T-helper 2 cell (primary cell): ENCODE measurements at regions not wholly inside any gene's neighbourhood (a gene's known extent, or its start where the extent isn't known, plus 50 kb on each side); places are given as distances from the start of the nearest gene placed in this dataset.

ENCODE experiments used
- DNase-seq, 5 experiments: peaks; one replicate each; pipeline versions ENCODE4 v3.0.0 to v3.0.0-alpha.2; 2012 to 2022

GRCh38 chr20:51122931-51123658 is 100.2 kb upstream of the KCNG1 start:
- peak in 1 of 5 experiments; percentile 16 for DNase-seq

GRCh38 chr20:51121901-51122412 is 99.0 kb upstream of the KCNG1 start:
- DNase-seq = no peak

GRCh38 chr20:51121272-51121671 is 98.4 kb upstream of the KCNG1 start:
- no peak for DNase-seq

- DNase-seq = no peak
Observed at GRCh38 chr20:51120868-51121267, 98.0 kb upstream of the KCNG1 start.

GRCh38 chr20:51120438-51120837 is 97.5 kb upstream of the KCNG1 start:
- no peak for DNase-seq

GRCh38 chr20:51119914-51120313 is 97.0 kb upstream of the KCNG1 start:
- DNase-seq = no peak

GRCh38 chr20:51118985-51119527 is 96.1 kb upstream of the KCNG1 start:
- no peak for DNase-seq

- no peak for DNase-seq
Observed at GRCh38 chr20:51118216-51118615, 95.3 kb upstream of the KCNG1 start.

- no peak for DNase-seq
Observed at GRCh38 chr20:51116765-51117686, 94.1 kb upstream of the KCNG1 start.

- DNase-seq = no peak
Observed at GRCh38 chr20:51111290-51111689, 88.4 kb upstream of the KCNG1 start.

GRCh38 chr20:51108638-51109363 is 85.9 kb upstream of the KCNG1 start:
- DNase-seq = no peak

- no peak for DNase-seq
Observed at GRCh38 chr20:51106011-51106410, 83.1 kb upstream of the KCNG1 start.

- no peak for DNase-seq
Observed at GRCh38 chr20:51104960-51105920, 82.3 kb upstream of the KCNG1 start.

GRCh38 chr20:51100617-51101016 is 77.7 kb upstream of the KCNG1 start:
- DNase-seq = no peak

- no peak for DNase-seq
Observed at GRCh38 chr20:51098284-51098810, 75.4 kb upstream of the KCNG1 start.

GRCh38 chr20:51097351-51098120 is 74.6 kb upstream of the KCNG1 start:
- no peak for DNase-seq

- DNase-seq = no peak
Observed at GRCh38 chr20:51096582-51097267, 73.8 kb upstream of the KCNG1 start.

GRCh38 chr20:51095633-51096521 is 73.0 kb upstream of the KCNG1 start:
- DNase-seq = no peak

GRCh38 chr20:51094221-51094620 is 71.3 kb upstream of the KCNG1 start:
- no peak for DNase-seq
